Loucy (cell line): ENCODE measurements at regions not wholly inside any gene's neighbourhood (a gene's known extent, or its start where the extent isn't known, plus 50 kb on each side); places are given as distances from the start of the nearest gene placed in this dataset.

Source experiments
- H2AFZ ChIP-seq: fragments of 200-600 bp; sonication (generic); 2 replicates; pipeline ENCODE4 v1.6.0; 2016; ENCODE audit warnings: antibody characterized with exemption, mild to moderate bottlenecking, low read length, moderate library complexity
- H3F3A ChIP-seq: fragments of 200-600 bp; 2 replicates; pipeline ENCODE4 v1.6.0; 2016; ENCODE audit warnings: antibody characterized with exemption, low read depth, mild to moderate bottlenecking
- H3K27me3 ChIP-seq: fragments of 200-600 bp; sonication (generic); 2 replicates; pipeline ENCODE4 v1.6.1; 2014; ENCODE audit warnings: low read length, mild to moderate bottlenecking; ENCODE audit not compliant: insufficient read depth, poor library complexity, severe bottlenecking
- H3K36me3 ChIP-seq: fragments of 200-600 bp; sonication (generic); 2 replicates; pipeline ENCODE4 v1.6.1; 2016; ENCODE audit warnings: low read length; ENCODE audit not compliant: insufficient read depth
- H3K4me1 ChIP-seq: fragments of 200-600 bp; sonication (generic); 2 replicates; pipeline ENCODE4 v1.5.1; 2014; ENCODE audit warnings: low read length, mild to moderate bottlenecking; ENCODE audit not compliant: insufficient read depth, poor library complexity, severe bottlenecking
- H3K4me2 ChIP-seq: fragments of 200-600 bp; sonication (generic); 2 replicates; pipeline ENCODE4 v1.6.0; 2014; ENCODE audit warnings: antibody characterized with exemption, low read length, low read depth, mild to moderate bottlenecking; ENCODE audit not compliant: poor library complexity, severe bottlenecking
- H3K4me3 ChIP-seq: fragments of 200-600 bp; sonication (generic); 2 replicates; pipeline ENCODE4 v1.5.1; 2014; ENCODE audit warnings: low read length, mild to moderate bottlenecking, mixed read lengths; ENCODE audit not compliant: poor library complexity, severe bottlenecking
- H3K79me2 ChIP-seq: fragments of 200-600 bp; sonication (generic); 2 replicates; pipeline ENCODE4 v1.6.1; 2014; ENCODE audit warnings: low read length; ENCODE audit not compliant: insufficient read depth
- H3K9ac ChIP-seq: fragments of 200-600 bp; sonication (generic); 2 replicates; pipeline ENCODE4 v1.6.0; 2014; ENCODE audit warnings: mild to moderate bottlenecking, low read depth, low read length, moderate library complexity; ENCODE audit not compliant: poor library complexity, severe bottlenecking
- H3K9me2 ChIP-seq: fragments of 200-600 bp; sonication (generic); replicated peaks from 2 replicates; pipeline ENCODE4 v1.6.1; 2016; ENCODE audit warnings: low read depth, low read length, mixed read lengths
- H3K9me3 ChIP-seq: fragments of 200-600 bp; sonication (generic); 2 replicates; pipeline ENCODE4 v1.6.1; 2014; ENCODE audit warnings: mild to moderate bottlenecking, antibody characterized with exemption, low read length, low read depth; ENCODE audit not compliant: insufficient read depth
- H4K20me1 ChIP-seq: fragments of 200-600 bp; sonication (generic); 2 replicates; pipeline ENCODE4 v1.6.0; 2014; ENCODE audit warnings: antibody characterized with exemption, low read length, mild to moderate bottlenecking; ENCODE audit not compliant: insufficient read depth, poor library complexity, severe bottlenecking
- EZH2phosphoT487 ChIP-seq: fragments of 200-600 bp; IDR thresholded peaks from 2 replicates; pipeline ENCODE4 v1.6.1; 2018; ENCODE audit warnings: antibody characterized with exemption, mild to moderate bottlenecking, moderate library complexity, borderline replicate concordance
- TF ChIP-seq, protein P1 (sequence below): fragments of 200-600 bp; sonication (generic); conservative IDR thresholded peaks from 2 replicates; pipeline ENCODE4 v1.5.1; 2014; ENCODE audit warnings: mild to moderate bottlenecking, antibody characterized with exemption, low read length

DNA sequence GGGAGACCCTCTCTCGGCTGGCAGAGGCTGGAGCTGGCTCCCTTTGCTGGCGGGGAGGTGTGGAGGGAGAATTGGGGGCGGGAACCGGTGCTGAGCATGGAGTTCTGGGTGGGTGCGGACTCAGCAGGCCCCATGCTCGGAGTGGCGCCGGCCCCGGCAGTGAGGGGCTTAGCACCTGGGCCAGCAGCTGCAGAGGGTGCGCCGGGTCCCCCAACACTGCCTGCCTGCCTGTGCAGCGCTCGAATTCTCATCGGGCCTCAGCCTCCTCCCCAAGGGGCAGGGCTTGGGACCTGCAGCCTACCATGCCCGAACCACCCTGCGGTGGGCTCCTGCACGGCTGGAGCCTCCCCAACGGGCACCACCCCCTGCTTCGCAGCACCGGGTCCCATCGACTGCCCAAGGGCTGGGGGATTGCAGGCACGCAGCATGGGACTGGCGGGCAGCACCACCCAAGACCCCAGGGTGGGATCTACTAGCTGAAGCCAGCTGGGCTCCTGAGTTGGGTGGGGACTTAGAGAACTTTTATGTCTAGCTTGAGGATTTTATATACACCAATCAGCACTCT, 129.8 kb downstream of the LRRC30 start:
- Histone ChIP-seq H3K4me3 (no peak overlapping the region), H3K9ac (no peak overlapping the region), H3K4me1 (no peaks in the 10 kb centered on the region), H3F3A (no peaks in the 10 kb centered on the region), H3K9me3 (no peaks in the 10 kb centered on the region; the same call in 1 of the 2 replicates), H3K79me2 (no peaks in the 10 kb centered on the region), H3K9me2 (no peaks in the 10 kb centered on the region), H3K4me2 (no peak overlapping the region), H3K27me3 (no peaks in the 10 kb centered on the region), H4K20me1 (no peaks in the 10 kb centered on the region), H3K36me3 (no peaks in the 10 kb centered on the region), H2AFZ (no peak overlapping the region)
- TF ChIP-seq, protein P1, sequence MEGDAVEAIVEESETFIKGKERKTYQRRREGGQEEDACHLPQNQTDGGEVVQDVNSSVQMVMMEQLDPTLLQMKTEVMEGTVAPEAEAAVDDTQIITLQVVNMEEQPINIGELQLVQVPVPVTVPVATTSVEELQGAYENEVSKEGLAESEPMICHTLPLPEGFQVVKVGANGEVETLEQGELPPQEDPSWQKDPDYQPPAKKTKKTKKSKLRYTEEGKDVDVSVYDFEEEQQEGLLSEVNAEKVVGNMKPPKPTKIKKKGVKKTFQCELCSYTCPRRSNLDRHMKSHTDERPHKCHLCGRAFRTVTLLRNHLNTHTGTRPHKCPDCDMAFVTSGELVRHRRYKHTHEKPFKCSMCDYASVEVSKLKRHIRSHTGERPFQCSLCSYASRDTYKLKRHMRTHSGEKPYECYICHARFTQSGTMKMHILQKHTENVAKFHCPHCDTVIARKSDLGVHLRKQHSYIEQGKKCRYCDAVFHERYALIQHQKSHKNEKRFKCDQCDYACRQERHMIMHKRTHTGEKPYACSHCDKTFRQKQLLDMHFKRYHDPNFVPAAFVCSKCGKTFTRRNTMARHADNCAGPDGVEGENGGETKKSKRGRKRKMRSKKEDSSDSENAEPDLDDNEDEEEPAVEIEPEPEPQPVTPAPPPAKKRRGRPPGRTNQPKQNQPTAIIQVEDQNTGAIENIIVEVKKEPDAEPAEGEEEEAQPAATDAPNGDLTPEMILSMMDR: no peak
- no peak for TF ChIP-seq EZH2phosphoT487

DNA sequence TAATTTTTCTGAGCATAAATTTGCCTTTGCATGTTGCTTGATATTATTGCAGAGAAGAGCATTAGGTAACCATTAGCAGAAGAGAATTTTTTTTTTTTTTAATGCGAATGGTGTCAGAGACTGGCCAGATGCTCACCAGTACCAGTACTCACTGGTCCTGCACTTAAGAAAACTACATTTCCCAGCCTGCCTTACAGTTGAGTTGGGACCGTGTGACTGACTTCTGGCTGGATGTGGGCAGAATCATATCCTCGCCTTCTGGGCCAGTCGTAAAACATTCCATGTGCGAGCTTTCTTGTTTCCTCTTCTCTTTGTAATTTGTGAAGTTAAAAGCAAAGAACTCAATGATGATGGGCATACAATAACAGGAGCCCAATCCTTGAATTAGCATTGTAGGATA, 132.4 kb downstream of the LRRC30 start:
- Histone ChIP-seq H3K4me1 (no peaks in the 10 kb centered on the region), H3F3A (no peaks in the 10 kb centered on the region), H3K79me2 (no peaks in the 10 kb centered on the region)

DNA sequence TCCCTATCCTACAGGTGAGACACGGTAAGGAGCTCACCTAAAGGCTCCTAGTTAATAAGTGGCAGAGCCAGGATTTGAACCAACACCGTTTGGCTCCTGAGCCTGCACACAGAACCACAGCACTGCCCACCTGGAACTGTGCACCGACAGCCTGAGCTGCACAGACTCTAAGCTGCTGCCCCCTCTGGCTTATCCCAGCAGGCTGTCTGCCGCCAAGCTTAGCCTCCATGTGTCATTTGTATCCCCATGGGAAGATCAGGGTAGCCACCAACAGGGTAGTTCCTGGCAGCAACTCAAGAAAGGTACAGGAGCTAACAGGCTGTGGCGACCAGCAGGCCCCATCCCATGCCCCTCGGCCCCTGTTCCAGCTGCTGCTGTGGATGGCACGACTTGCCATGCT, 135.7 kb downstream of the LRRC30 start:
- Histone ChIP-seq H4K20me1 (no peaks in the 10 kb centered on the region), H3K9me2 (no peaks in the 10 kb centered on the region), H3F3A (no peaks in the 10 kb centered on the region), H3K79me2 (no peaks in the 10 kb centered on the region), H3K4me2 (no peak overlapping the region), H2AFZ (no peak overlapping the region), H3K4me1 (no peaks in the 10 kb centered on the region), H3K4me3 (no peak overlapping the region), H3K36me3 (no peaks in the 10 kb centered on the region), H3K27me3 (no peaks in the 10 kb centered on the region), H3K9me3 (no peaks in the 10 kb centered on the region), H3K9ac (no peak overlapping the region)
- TF ChIP-seq, protein P1: no peak
- no peak for TF ChIP-seq EZH2phosphoT487

More for the DNA sequence above, 132.4 kb downstream of the LRRC30 start:
- TF ChIP-seq, protein P1: no peak
- TF ChIP-seq EZH2phosphoT487: no peak
- H3K36me3 ChIP-seq: no peaks in the 10 kb centered on the region
- no peaks in the 10 kb centered on the region for H3K9me2 ChIP-seq
- H3K27me3 ChIP-seq: no peaks in the 10 kb centered on the region
- no peak overlapping the region for H3K4me2 ChIP-seq
- H3K9ac ChIP-seq: no peak overlapping the region
- H4K20me1 ChIP-seq: no peaks in the 10 kb centered on the region
- no peak overlapping the region for H3K4me3 ChIP-seq
- no peak overlapping the region for H2AFZ ChIP-seq
- no peaks in the 10 kb centered on the region; the same call in 1 of the 2 replicates for H3K9me3 ChIP-seq
